GM12891 (cell line): ENCODE measurements at regions not wholly inside any gene's neighbourhood (a gene's known extent, or its start where the extent isn't known, plus 50 kb on each side); places are given as distances from the start of the nearest gene placed in this dataset.

Source experiments
- POLR2A ChIP-seq: IDR thresholded peaks from 2 replicates; pipeline ENCODE4 v1.6.1; 2011; ENCODE audit warnings: low read depth, low read length, control low read depth
- POLR2AphosphoS5 ChIP-seq: IDR thresholded peaks from 2 replicates; pipeline ENCODE4 v1.6.1; 2011; ENCODE audit warnings: low read depth, low read length, control low read depth
- POU2F2 ChIP-seq: IDR thresholded peaks from 2 replicates; pipeline ENCODE4 v1.6.1; 2011; ENCODE audit warnings: low read depth, mild to moderate bottlenecking, control low read depth, low read length, moderate library complexity
- TAF1 ChIP-seq: IDR thresholded peaks from 2 replicates; pipeline ENCODE4 v1.6.1; 2011; ENCODE audit warnings: low read depth, low read length, control low read depth

GRCh38 chr6:63477422-63478040 lies 94.7 kb upstream of the LOC128125822 start:
- TF ChIP-seq POLR2A = no peak
- no peak for TF ChIP-seq TAF1
- no peak for TF ChIP-seq POLR2AphosphoS5
- TF ChIP-seq POU2F2 = no peak
